ENCODE measurements at regions not wholly inside any gene's neighbourhood (a gene's known extent, or its start where the extent isn't known, plus 50 kb on each side); places are given as distances from the start of the nearest gene placed in this dataset.

- no peak for DNase-seq
- no peak overlapping the region for H3K27ac ChIP-seq (ENCODE audit: low read depth in 1 of 2, low read length in 1 of 2)
- H3K9ac ChIP-seq (ENCODE audit: insufficient read depth in 1 of 2, low read length in 2 of 2) = no peak overlapping the region
- no peaks in the 10 kb centered on the region for H3K36me3 ChIP-seq (ENCODE audit: control insufficient read depth in 4 of 4, insufficient read depth in 4 of 4, low read length in 4 of 4)
- WGBS, 2 donors = 83 to 92% methylated on average over 2 of the region's 2 CpGs
- peaks cover 0 to 4% (median 0%) of the 10 kb centered on the region in 4 donors for H3K9me3 ChIP-seq (ENCODE audit: control insufficient read depth in 4 of 4, insufficient read depth in 3 of 4, low read length in 3 of 4)
- TF ChIP-seq CTCF (IDR thresholded peaks at IDR 0.05; ENCODE audit: control extremely low read depth, extremely low read depth) = no peak
- H3K4me3 ChIP-seq = no peak overlapping the region
- no peaks in the 10 kb centered on the region for H3K4me1 ChIP-seq (ENCODE audit: control insufficient read depth in 5 of 5, insufficient read depth in 5 of 5, low read length in 5 of 5)
- H3K27me3 ChIP-seq (ENCODE audit: control insufficient read depth in 3 of 3, insufficient read depth in 3 of 3, low read length in 2 of 3) = no peaks in the 10 kb centered on the region
- ATAC-seq (ENCODE audit: insufficient read depth, low FRiP score) = no peak
Observed at GRCh38 chr13:85212692-85213091, 586.5 kb downstream of the SLITRK6 start.

- 79 to 88% methylated on average over 41 to 53 of the region's 53 CpGs for WGBS, 2 donors
- TF ChIP-seq CTCF (IDR thresholded peaks at IDR 0.05; ENCODE audit: control extremely low read depth, extremely low read depth) = no peak
Observed at GRCh38 chr13:85204668-85205344, 594.4 kb downstream of the SLITRK6 start.

GRCh38 chr13:85197431-85197830 is 601.8 kb downstream of the SLITRK6 start:
- no peak overlapping the region for H3K9ac ChIP-seq (ENCODE audit: insufficient read depth in 1 of 2, low read length in 2 of 2)
- peaks cover 0 to 2% (median 0%) of the 10 kb centered on the region in 4 donors for H3K9me3 ChIP-seq (ENCODE audit: control insufficient read depth in 4 of 4, insufficient read depth in 3 of 4, low read length in 3 of 4)
- WGBS, 2 donors = 19 to 39% methylated on average over 1 of the region's 1 CpG
- H3K27me3 ChIP-seq (ENCODE audit: control insufficient read depth in 3 of 3, insufficient read depth in 3 of 3, low read length in 2 of 3) = no peaks in the 10 kb centered on the region
- ATAC-seq (ENCODE audit: insufficient read depth, low FRiP score) (no peak), DNase-seq (no peak)
- no peak overlapping the region for H3K27ac ChIP-seq (ENCODE audit: low read depth in 1 of 2, low read length in 1 of 2)
- no peaks in the 10 kb centered on the region for H3K4me1 ChIP-seq (ENCODE audit: control insufficient read depth in 5 of 5, insufficient read depth in 5 of 5, low read length in 5 of 5)
- H3K4me3 ChIP-seq = no peak overlapping the region
- H3K36me3 ChIP-seq (ENCODE audit: control insufficient read depth in 4 of 4, insufficient read depth in 4 of 4, low read length in 4 of 4) = no peaks in the 10 kb centered on the region
- no peak for TF ChIP-seq CTCF (IDR thresholded peaks at IDR 0.05; ENCODE audit: control extremely low read depth, extremely low read depth)

More at GRCh38 chr13:85204668-85205344, 594.4 kb downstream of the SLITRK6 start:
- H3K9ac ChIP-seq (ENCODE audit: insufficient read depth in 1 of 2, low read length in 2 of 2) = no peak overlapping the region
- ATAC-seq (ENCODE audit: insufficient read depth, low FRiP score) = peak; percentile 41
- H3K36me3 ChIP-seq (ENCODE audit: control insufficient read depth in 4 of 4, insufficient read depth in 4 of 4, low read length in 4 of 4) = no peaks in the 10 kb centered on the region
- H3K27ac ChIP-seq (ENCODE audit: low read depth in 1 of 2, low read length in 1 of 2) = no peak overlapping the region
- H3K4me3 ChIP-seq = no peak overlapping the region
- H3K9me3 ChIP-seq (ENCODE audit: control insufficient read depth in 4 of 4, insufficient read depth in 3 of 4, low read length in 3 of 4) = peaks cover 0 to 14% (median 0%) of the 10 kb centered on the region in 4 donors
- DNase-seq = no peak
- no peaks in the 10 kb centered on the region for H3K4me1 ChIP-seq (ENCODE audit: control insufficient read depth in 5 of 5, insufficient read depth in 5 of 5, low read length in 5 of 5)
- H3K27me3 ChIP-seq (ENCODE audit: control insufficient read depth in 3 of 3, insufficient read depth in 3 of 3, low read length in 2 of 3) = no peaks in the 10 kb centered on the region

GRCh38 chr13:85194482-85194881 is 604.7 kb downstream of the SLITRK6 start:
- no peak for TF ChIP-seq CTCF (IDR thresholded peaks at IDR 0.05; ENCODE audit: control extremely low read depth, extremely low read depth)
- no peak overlapping the region for H3K9ac ChIP-seq (ENCODE audit: insufficient read depth in 1 of 2, low read length in 2 of 2)
- H3K36me3 ChIP-seq (ENCODE audit: control insufficient read depth in 4 of 4, insufficient read depth in 4 of 4, low read length in 4 of 4) = no peaks in the 10 kb centered on the region
- no peaks in the 10 kb centered on the region for H3K4me1 ChIP-seq (ENCODE audit: control insufficient read depth in 5 of 5, insufficient read depth in 5 of 5, low read length in 5 of 5)
- H3K27me3 ChIP-seq (ENCODE audit: control insufficient read depth in 3 of 3, insufficient read depth in 3 of 3, low read length in 2 of 3) = no peaks in the 10 kb centered on the region
- peaks cover 0 to 2% (median 0%) of the 10 kb centered on the region in 4 donors for H3K9me3 ChIP-seq (ENCODE audit: control insufficient read depth in 4 of 4, insufficient read depth in 3 of 4, low read length in 3 of 4)
- no peak overlapping the region for H3K27ac ChIP-seq (ENCODE audit: low read depth in 1 of 2, low read length in 1 of 2)
- ATAC-seq (ENCODE audit: insufficient read depth, low FRiP score) (no peak), DNase-seq (no peak)
- H3K4me3 ChIP-seq = no peak overlapping the region

Data from lung (tissue), 11 donors.